Peyer's patch (tissue), 4 donors: ENCODE measurements at regions not wholly inside any gene's neighbourhood (a gene's known extent, or its start where the extent isn't known, plus 50 kb on each side); places are given as distances from the start of the nearest gene placed in this dataset.
A peak's percentile ranks its signal among the peaks of the same experiment; 100 is the strongest.

ENCODE experiments used
- DNase-seq, 3 donors: peaks; one replicate each; pipeline ENCODE4 v3.0.0-alpha.2; 2017 to 2019
- H3K27ac ChIP-seq, 4 donors: fragments of 200-600 bp; sonication (generic); one replicate each; pipeline ENCODE4 v1.5.1; 2016 to 2019
- H3K27me3 ChIP-seq, 2 donors: fragments of 200-600 bp; sonication (generic); one replicate each; pipeline ENCODE4 v1.5.1; 2019
- H3K36me3 ChIP-seq, 3 donors: fragments of 200-600 bp; sonication (generic); one replicate each; pipeline ENCODE4 v1.5.1; 2016 to 2019
- H3K4me1 ChIP-seq, 4 donors: fragments of 200-600 bp; sonication (generic); one replicate each; pipeline ENCODE4 v1.5.1; 2016 to 2019
- H3K4me3 ChIP-seq, 4 donors: fragments of 200-600 bp; sonication (generic); 1 replicate in 3 of 4; 2 replicates in 1 of 4; pipeline ENCODE4 v1.5.1; 2016 to 2019; ENCODE audit warnings: mild to moderate bottlenecking in 1 of 4
- H3K9me3 ChIP-seq, 4 donors: fragments of 200-600 bp; sonication (generic); one replicate each; pipeline ENCODE4 v1.5.1; 2016 to 2019; ENCODE audit warnings: mild to moderate bottlenecking in 1 of 4
- CTCF ChIP-seq, 6 experiments: fragments of 450-650 bp in 4 of 6; fragments of 200-600 bp in 2 of 6; sonication (generic) in 1 of 6; IDR thresholded peaks; one replicate each; pipeline ENCODE4 v1.5.1; 2017 to 2019; ENCODE audit warnings: antibody characterized with exemption in 6 of 6, mild to moderate bottlenecking in 3 of 6, moderate library complexity in 1 of 6
- POLR2A ChIP-seq, 2 donors: fragments of 450-650 bp; IDR thresholded peaks; one replicate each; pipeline ENCODE4 v1.5.1; 2017; ENCODE audit warnings: antibody characterized with exemption in 2 of 2, mild to moderate bottlenecking in 2 of 2, moderate library complexity in 2 of 2

GRCh38 chr15:92711457-92711831 is 55.9 kb upstream of the FAM174B start:
- Histone ChIP-seq H3K27me3 (no peaks in the 10 kb centered on the region), H3K36me3 (no peaks in the 10 kb centered on the region), H3K4me1 (no peaks in the 10 kb centered on the region), H3K4me3 (no peak overlapping the region), H3K9me3 (no peaks in the 10 kb centered on the region), H3K27ac (no peak overlapping the region)
- TF ChIP-seq POLR2A (IDR thresholded peaks at IDR 0.05) (no peak), CTCF (IDR thresholded peaks at IDR 0.05) (no peak)
- no peak for DNase-seq

GRCh38 chr15:92714077-92714476 is 58.5 kb upstream of the FAM174B start:
- Histone ChIP-seq H3K27ac (peak overlapping the region; percentile 40 to 82 (median 49)), H3K9me3 (no peaks in the 10 kb centered on the region), H3K36me3 (no peaks in the 10 kb centered on the region), H3K4me3 (peak overlapping the region; percentile 34 to 60 (median 50)), H3K27me3 (no peaks in the 10 kb centered on the region), H3K4me1 (no peaks in the 10 kb centered on the region)
- DNase-seq, result no peak
- TF ChIP-seq POLR2A (IDR thresholded peaks at IDR 0.05), result no peak
- no peak for TF ChIP-seq CTCF (IDR thresholded peaks at IDR 0.05)

GRCh38 chr15:92714477-92715401 is 59.2 kb upstream of the FAM174B start:
- no peaks in the 10 kb centered on the region for H3K36me3 ChIP-seq
- peak; percentile 31 to 84 (median 78) for TF ChIP-seq CTCF (IDR thresholded peaks at IDR 0.05)
- no peak for TF ChIP-seq POLR2A (IDR thresholded peaks at IDR 0.05)
- H3K9me3 ChIP-seq, result no peaks in the 10 kb centered on the region
- H3K4me1 ChIP-seq, result no peaks in the 10 kb centered on the region
- H3K27ac ChIP-seq, result peak overlapping the region; percentile 40 to 82 (median 49)
- H3K4me3 ChIP-seq, result peak overlapping the region; percentile 34 to 60 (median 50)
- H3K27me3 ChIP-seq, result no peaks in the 10 kb centered on the region
- DNase-seq, result peak; percentile 56 to 83 (median 62)

- H3K36me3 ChIP-seq, result no peaks in the 10 kb centered on the region
- TF ChIP-seq CTCF (IDR thresholded peaks at IDR 0.05) (no peak), POLR2A (IDR thresholded peaks at IDR 0.05) (no peak)
- H3K4me3 ChIP-seq, result no peak overlapping the region
- no peak for DNase-seq
- H3K4me1 ChIP-seq, result no peaks in the 10 kb centered on the region
- no peaks in the 10 kb centered on the region for H3K27me3 ChIP-seq
- H3K9me3 ChIP-seq, result no peaks in the 10 kb centered on the region
- H3K27ac ChIP-seq, result no peak overlapping the region
Observed at GRCh38 chr15:92715758-92716157, 60.2 kb upstream of the FAM174B start.

GRCh38 chr15:92719021-92719420 is 63.4 kb upstream of the FAM174B start:
- H3K27ac ChIP-seq, result no peak overlapping the region
- no peak for DNase-seq
- no peaks in the 10 kb centered on the region for H3K4me1 ChIP-seq
- no peak overlapping the region for H3K4me3 ChIP-seq
- no peak for TF ChIP-seq POLR2A (IDR thresholded peaks at IDR 0.05)
- TF ChIP-seq CTCF (IDR thresholded peaks at IDR 0.05), result no peak
- H3K36me3 ChIP-seq, result no peaks in the 10 kb centered on the region
- H3K27me3 ChIP-seq, result no peaks in the 10 kb centered on the region
- no peaks in the 10 kb centered on the region for H3K9me3 ChIP-seq
